ENCODE measurements at regions not wholly inside any gene's neighbourhood (a gene's known extent, or its start where the extent isn't known, plus 50 kb on each side); places are given as distances from the start of the nearest gene placed in this dataset.

DNA sequence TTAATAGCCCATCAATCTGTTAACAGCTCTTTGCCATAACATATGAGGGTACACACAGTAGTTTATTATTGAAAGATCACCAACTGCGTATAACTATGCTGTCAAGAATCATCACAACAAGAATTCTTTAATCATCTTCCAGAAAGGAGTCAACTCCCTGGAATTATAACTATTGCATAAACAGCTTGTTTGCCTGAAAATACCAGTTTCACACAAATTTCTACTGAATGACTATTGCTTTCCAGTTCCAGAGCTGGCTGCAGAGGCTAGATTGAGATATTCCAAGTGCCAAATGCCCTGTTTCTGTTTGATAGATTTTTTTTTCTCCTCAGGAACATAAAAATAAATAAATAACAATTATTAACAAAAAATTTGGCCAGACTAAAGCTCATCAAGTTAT is 444.7 kb downstream of the TLE1 start:
- DNase-seq: no peak

- DNase-seq: no peak
Measured at GRCh38 chr9:81242866-81243265, 446.5 kb downstream of the TLE1 start.

DNA sequence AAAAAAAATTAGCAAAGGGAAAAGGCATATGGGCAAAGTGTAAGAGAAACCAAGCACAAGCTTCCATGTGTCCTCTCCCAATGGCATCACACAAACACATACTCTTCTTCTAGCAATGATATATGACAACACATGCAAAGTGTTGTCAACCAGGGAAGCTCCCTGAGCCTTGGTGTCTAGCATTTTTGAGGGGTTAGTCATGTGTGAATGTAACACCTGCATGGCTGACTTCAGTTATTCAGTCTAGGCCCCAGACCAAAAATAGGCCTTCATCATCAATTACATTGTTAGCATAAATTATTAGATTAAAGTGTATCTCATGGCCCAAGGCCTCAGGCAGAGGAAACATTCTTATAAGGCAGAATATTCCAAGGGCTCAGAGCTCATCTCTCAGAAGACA is 450.0 kb downstream of the TLE1 start:
- DNase-seq: no peak

GRCh38 chr9:81237565-81238231 is 451.6 kb downstream of the TLE1 start:
- no peak for DNase-seq

DNA sequence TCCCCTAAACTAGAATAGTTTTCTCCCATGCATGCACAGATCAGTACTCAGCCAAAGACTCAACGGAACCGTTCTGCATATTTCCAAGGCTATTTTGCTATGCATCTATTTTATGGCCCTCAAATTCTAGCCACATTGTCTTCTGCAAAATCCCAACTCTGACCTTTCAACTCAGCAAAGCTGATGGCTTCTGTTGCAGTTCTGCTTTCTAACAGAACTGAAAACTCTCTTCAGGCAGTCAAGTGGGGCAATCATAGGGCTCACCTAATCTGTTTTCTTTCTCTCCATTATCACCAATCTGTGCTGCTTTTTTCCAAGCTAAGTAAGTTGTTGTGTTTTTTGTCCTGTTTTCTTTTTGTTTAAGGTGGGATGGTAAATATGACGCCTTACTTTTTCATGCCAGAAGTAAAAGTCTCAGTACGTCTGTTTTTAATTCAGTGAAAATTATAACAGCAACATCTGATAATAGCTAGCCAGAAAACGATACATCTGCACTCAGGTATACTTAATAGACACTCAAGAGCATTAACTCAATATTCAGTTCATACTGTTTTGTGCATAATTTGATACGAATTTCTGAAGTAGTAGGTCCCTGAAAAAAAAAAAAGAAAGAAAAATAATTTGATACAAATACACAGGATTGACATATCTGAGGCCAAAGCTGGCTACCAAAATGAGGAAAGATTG is 454.3 kb downstream of the TLE1 start:
- no peak for DNase-seq

DNA sequence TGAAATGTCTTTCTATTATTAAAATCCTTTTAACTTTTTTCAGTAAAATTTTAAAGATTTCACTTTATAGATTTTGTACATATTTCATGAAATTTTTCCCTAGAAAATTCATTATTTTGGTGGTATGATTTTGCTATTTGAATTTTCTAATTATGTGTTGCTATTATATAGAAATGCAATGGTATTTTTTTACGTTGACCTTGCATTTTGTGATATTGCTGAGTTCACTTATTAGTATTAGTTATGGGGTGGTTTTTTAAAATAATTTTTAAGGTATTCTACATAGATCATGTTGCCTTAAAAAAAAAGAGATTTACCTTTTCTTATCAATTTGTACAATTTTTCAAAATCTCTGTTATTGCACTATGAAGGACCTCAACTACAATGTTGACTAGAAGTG is 458.3 kb downstream of the TLE1 start:
- DNase-seq: no peak

DNA sequence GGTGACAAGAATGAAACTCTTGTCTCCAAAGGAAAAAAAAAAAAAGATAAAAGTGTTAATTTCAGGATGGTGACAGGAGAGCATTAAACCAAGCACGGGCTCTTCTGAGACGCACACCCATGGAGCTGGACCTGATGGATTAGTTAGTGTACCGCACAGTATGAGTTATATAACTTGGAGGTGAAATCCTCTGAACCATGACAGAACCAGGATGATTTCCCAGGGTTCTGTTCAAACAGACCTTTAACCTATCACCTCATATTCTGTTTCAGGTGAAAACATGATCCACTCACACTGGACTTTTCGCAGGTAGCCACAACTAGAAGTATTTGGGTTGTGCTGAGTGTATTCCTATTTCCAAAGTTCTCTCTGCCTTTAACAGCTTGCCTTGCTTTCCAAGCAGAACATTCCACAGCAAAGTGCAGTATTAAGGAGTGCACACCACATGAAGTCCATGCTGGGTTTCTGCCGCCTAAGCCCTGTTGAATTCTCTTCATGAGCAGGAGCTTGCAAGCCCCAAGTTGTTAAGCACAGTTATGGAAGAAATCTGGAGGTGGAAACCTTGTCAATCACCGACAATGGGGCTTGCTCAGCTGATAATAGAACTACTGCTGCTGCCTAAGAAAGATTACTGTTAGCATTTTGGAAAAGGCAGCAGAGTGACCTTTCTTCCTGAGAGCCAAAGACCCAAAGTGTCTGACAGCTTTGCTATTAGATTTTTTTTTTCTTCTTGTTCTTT is 461.7 kb downstream of the TLE1 start:
- no peak for DNase-seq

- no peak for DNase-seq
Measured at GRCh38 chr9:81225596-81225995, 463.8 kb downstream of the TLE1 start.

GRCh38 chr9:81224166-81225081 is 464.9 kb downstream of the TLE1 start:
- no peak for DNase-seq

- no peak for DNase-seq
Measured at GRCh38 chr9:81214975-81215374, 474.4 kb downstream of the TLE1 start.

GRCh38 chr9:81213456-81213855 is 475.9 kb downstream of the TLE1 start:
- DNase-seq: no peak

- no peak for DNase-seq
Measured at GRCh38 chr9:81211741-81212140, 477.6 kb downstream of the TLE1 start.

DNA sequence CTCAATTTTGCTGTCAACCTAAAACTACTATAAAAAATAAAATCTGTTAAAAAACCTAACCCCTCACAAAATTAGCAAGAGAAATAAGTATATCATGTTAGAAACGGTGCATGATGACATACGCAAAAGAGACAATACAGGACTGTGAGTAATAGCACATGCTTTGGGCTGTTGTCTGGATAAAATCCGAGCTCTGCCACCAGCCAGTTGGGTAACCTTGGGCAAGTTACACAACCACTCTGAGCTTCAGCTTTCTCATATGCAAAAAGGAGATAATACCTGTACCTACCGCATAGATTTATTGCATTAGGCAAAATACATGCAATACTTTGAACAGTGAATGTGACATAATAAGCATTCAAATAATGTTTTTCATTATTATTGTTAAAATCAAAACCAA is 481.7 kb downstream of the TLE1 start:
- no peak for DNase-seq

DNA sequence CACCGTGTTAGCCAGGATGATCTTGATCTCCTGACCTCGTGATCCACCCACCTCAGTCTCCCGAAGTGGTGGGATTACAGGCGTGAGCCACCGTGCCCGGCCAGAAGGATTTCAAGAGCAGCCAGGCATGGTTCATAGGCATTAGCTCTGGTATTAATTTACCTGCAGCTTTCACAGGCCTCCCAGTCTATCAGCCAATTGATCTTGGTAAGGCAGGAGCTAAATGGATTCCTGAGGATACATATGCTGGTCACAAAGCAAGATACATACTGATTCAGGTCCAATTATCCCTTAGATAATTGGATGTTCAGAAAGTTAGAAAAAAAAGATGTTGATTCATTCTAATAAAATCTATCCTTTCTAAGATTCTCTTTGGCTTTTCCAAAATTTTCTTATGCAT is 487.1 kb downstream of the TLE1 start:
- DNase-seq: no peak

- DNase-seq: no peak
Measured at GRCh38 chr9:81195206-81195605, 494.1 kb downstream of the TLE1 start.

GRCh38 chr9:81193362-81194339 is 495.7 kb downstream of the TLE1 start:
- no peak for DNase-seq

DNA sequence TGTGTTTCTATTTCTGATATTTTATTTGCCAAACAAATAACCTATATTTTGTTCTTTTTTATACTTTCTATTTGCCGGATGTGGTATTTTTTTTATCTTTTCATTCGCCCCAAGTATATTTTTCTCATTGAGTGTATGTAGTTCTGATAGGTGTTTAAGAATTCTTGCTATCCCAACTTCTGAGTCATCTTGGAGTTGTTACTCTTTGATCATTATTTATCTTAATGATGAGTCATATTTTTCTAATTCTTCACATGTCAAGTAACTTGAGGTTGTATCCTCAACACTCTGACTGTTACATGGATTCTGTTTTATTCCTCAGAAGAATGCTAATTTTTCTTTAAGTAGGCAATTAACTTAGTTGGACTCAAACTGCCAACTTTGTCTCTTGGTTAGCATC is 498.1 kb downstream of the TLE1 start:
- no peak for DNase-seq

GRCh38 chr9:81190659-81191058 is 498.7 kb downstream of the TLE1 start:
- no peak for DNase-seq

DNA sequence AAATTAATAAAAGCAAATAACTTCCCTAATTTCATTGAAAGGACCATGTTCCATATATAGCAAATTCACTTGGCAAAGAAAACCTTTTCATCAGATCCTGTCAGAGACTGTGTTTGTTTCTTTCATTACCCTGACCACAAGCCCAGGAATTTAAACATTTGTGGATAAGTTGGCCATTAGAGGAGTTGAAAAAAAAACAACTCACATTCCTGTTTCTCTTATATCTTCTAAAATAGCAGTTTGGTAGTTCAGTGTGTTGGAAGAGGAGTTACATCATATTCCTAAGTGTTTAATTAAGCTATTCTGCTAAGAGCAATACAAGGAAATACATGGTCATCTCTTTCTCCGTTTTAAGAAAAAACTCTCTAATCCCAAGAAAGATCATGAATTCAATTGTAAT is 505.6 kb downstream of the TLE1 start:
- DNase-seq: no peak

DNA sequence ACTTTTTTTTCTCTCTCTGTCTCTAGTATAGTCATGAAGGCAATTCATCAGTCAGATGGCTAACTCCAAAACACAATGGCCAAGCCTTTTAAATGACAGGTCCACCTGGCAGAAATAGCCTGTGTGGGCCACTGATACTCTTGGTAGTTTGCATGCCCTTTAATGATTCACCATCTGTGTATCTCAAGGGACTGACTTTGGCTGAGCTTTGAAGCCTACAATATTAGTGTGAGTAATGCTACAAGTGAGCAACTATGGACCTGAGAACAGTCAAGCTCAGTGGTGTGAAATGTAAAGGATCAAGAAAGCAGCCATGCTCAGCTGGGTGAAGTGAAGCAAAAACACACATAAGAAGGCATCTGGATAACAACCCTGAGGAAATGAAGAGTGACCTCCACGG is 506.9 kb downstream of the TLE1 start:
- no peak for DNase-seq

DNA sequence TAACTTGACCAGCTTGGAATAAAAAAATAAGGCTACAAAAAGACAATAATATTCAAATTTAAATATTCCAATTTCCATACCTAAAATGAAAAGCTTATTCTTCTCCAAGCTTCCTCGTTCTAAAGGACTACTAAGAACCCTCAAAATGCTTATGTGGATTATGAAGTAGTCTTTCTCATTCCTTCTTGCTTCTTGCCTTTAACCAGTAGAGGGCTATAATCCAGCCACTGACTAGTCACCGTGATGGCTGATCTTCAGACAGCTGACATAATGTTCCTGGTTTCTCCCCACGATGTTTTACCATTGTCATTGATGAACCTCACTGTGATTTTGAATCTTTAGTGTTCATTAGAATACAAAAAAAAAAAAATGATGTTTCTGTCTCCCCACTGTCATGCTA is 515.3 kb downstream of the TLE1 start:
- DNase-seq: no peak

- no peak for DNase-seq
Measured at GRCh38 chr9:81171689-81172088, 517.7 kb downstream of the TLE1 start.

Measured in activated CD8-positive, alpha-beta memory T cell treated with anti-CD3 and anti-CD28 coated beads, Interleukin-2, amount 50 U/mL, for 48 hours (primary cell).